ENCODE measurements at regions not wholly inside any gene's neighbourhood (a gene's known extent, or its start where the extent isn't known, plus 50 kb on each side); places are given as distances from the start of the nearest gene placed in this dataset.

DNA sequence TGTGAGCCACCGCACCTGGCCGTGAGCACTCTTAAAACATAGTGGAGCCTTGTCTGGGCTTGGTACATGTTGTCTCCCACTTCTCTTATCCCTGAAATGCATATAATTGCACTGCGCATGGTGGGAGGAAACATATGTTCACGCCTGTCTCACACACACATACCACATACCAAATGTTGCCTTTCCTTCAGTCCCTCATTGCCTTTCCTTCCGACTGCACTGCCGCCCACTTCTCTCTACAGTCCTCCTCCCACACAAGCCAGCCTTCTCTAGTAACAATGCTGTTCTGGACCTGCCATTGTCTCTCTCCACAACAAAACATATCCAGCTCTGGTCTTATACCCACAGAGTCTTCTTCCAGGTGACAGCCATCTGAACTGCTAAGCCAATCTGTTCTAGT is 88.3 kb upstream of the PTHLH start:
- H3K4me3 ChIP-seq: no peak overlapping the region
- H3K9me3 ChIP-seq: no peaks in the 10 kb centered on the region
- no peak for TF ChIP-seq POLR2A (IDR thresholded peaks at IDR 0.05)
- TF ChIP-seq, protein P1, sequence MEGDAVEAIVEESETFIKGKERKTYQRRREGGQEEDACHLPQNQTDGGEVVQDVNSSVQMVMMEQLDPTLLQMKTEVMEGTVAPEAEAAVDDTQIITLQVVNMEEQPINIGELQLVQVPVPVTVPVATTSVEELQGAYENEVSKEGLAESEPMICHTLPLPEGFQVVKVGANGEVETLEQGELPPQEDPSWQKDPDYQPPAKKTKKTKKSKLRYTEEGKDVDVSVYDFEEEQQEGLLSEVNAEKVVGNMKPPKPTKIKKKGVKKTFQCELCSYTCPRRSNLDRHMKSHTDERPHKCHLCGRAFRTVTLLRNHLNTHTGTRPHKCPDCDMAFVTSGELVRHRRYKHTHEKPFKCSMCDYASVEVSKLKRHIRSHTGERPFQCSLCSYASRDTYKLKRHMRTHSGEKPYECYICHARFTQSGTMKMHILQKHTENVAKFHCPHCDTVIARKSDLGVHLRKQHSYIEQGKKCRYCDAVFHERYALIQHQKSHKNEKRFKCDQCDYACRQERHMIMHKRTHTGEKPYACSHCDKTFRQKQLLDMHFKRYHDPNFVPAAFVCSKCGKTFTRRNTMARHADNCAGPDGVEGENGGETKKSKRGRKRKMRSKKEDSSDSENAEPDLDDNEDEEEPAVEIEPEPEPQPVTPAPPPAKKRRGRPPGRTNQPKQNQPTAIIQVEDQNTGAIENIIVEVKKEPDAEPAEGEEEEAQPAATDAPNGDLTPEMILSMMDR (IDR thresholded peaks at IDR 0.05): no peak
- no peak for TF ChIP-seq POLR2AphosphoS5 (IDR thresholded peaks at IDR 0.05)
- no peak overlapping the region for H3K27ac ChIP-seq
- intact Hi-C loops (cut with DNase I; ENCODE audit: low total_unique reads): no loop called here
- no peaks in the 10 kb centered on the region for H3K4me1 ChIP-seq
- H3K27me3 ChIP-seq: no peaks in the 10 kb centered on the region
- no peaks in the 10 kb centered on the region for H3K36me3 ChIP-seq
- no peak for DNase-seq (ENCODE audit: low spot score in 2 of 2)

GRCh38 chr12:28063355-28063880 is 90.9 kb upstream of the PTHLH start:
- Histone ChIP-seq H3K27ac (no peak overlapping the region), H3K4me1 (no peaks in the 10 kb centered on the region), H3K36me3 (no peaks in the 10 kb centered on the region), H3K27me3 (no peaks in the 10 kb centered on the region), H3K4me3 (no peak overlapping the region), H3K9me3 (no peaks in the 10 kb centered on the region)
- TF ChIP-seq, protein P1 (IDR thresholded peaks at IDR 0.05): no peak
- TF ChIP-seq POLR2AphosphoS5 (IDR thresholded peaks at IDR 0.05) (no peak), POLR2A (IDR thresholded peaks at IDR 0.05) (no peak)
- DNase-seq (ENCODE audit: low spot score in 2 of 2): no peak
- intact Hi-C loops (cut with DNase I; ENCODE audit: low total_unique reads): no loop called here

- TF ChIP-seq, protein P1 (IDR thresholded peaks at IDR 0.05): no peak
- TF ChIP-seq POLR2AphosphoS5 (IDR thresholded peaks at IDR 0.05) (no peak), POLR2A (IDR thresholded peaks at IDR 0.05) (no peak)
Measured at GRCh38 chr12:28065374-28065773, 92.8 kb upstream of the PTHLH start.

DNA sequence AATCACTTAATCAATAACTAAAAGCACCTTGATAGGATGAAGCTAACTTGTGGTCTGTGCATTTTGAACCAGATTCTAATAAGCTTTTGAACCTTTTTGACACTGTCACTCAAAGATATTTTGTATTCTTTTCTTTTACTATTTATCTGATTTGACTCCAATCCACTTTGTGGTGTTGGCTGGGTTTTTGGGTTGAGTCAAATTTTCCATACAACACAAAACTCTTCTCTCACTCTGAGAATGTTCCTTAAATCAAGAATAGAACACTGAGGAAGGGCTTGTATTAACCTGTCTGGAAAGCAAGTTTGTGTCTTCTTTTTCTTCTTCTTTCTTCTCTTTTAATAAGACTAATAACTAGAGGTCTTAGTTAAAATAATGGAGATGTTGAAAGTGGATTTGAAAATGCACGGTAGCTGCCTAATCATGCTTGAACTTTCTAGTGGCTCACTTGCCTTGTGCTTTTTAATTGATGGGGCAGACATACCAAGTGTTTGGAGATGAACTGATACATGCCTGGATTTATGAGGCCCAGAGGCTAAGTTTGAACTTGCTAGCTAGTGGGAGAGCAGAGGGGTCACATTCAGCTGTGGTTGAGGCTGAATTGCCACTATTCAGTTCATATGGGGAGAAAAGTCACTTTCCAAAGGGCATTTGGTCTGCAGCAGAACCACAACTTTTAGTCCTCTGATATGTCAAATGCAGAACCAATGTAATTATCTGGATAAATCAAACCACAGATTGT is 93.5 kb upstream of the PTHLH start:
- intact Hi-C loops (cut with DNase I; ENCODE audit: low total_unique reads): no loop called here
- Histone ChIP-seq H3K27ac (no peak overlapping the region), H3K9me3 (peaks cover 0 to 3% of the 10 kb centered on the region in 2 donors), H3K4me3 (no peak overlapping the region), H3K36me3 (no peaks in the 10 kb centered on the region), H3K27me3 (no peaks in the 10 kb centered on the region), H3K4me1 (no peaks in the 10 kb centered on the region)
- TF ChIP-seq POLR2AphosphoS5 (IDR thresholded peaks at IDR 0.05) (no peak), POLR2A (IDR thresholded peaks at IDR 0.05) (no peak)
- TF ChIP-seq, protein P1 (IDR thresholded peaks at IDR 0.05): no peak
- no peak for DNase-seq (ENCODE audit: low spot score in 2 of 2)

More at GRCh38 chr12:28065374-28065773, 92.8 kb upstream of the PTHLH start:
- no peak overlapping the region for H3K4me3 ChIP-seq
- no peaks in the 10 kb centered on the region for H3K27me3 ChIP-seq
- no peaks in the 10 kb centered on the region for H3K4me1 ChIP-seq
- no peak overlapping the region for H3K27ac ChIP-seq
- intact Hi-C loops (cut with DNase I; ENCODE audit: low total_unique reads): no loop called here
- H3K9me3 ChIP-seq: no peaks in the 10 kb centered on the region
- no peak for DNase-seq (ENCODE audit: low spot score in 2 of 2)
- no peaks in the 10 kb centered on the region for H3K36me3 ChIP-seq

GRCh38 chr12:28066879-28067278 is 94.3 kb upstream of the PTHLH start:
- H3K9me3 ChIP-seq: peaks cover 0 to 5% of the 10 kb centered on the region in 2 donors
- no peak overlapping the region for H3K4me3 ChIP-seq
- intact Hi-C loops (cut with DNase I; ENCODE audit: low total_unique reads): no loop called here
- H3K27me3 ChIP-seq: no peaks in the 10 kb centered on the region
- no peaks in the 10 kb centered on the region for H3K36me3 ChIP-seq
- no peaks in the 10 kb centered on the region for H3K4me1 ChIP-seq
- DNase-seq (ENCODE audit: low spot score in 2 of 2): no peak
- no peak overlapping the region for H3K27ac ChIP-seq
- TF ChIP-seq, protein P1 (IDR thresholded peaks at IDR 0.05): no peak
- no peak for TF ChIP-seq POLR2AphosphoS5 (IDR thresholded peaks at IDR 0.05)
- TF ChIP-seq POLR2A (IDR thresholded peaks at IDR 0.05): no peak
